Gastroesophageal sphincter (tissue), 4 donors: ENCODE measurements at regions not wholly inside any gene's neighbourhood (a gene's known extent, or its start where the extent isn't known, plus 50 kb on each side); places are given as distances from the start of the nearest gene placed in this dataset.
"Not testable (repeated sequence)": the region's sequence is repeated elsewhere in the genome, so short reads cannot be mapped to it uniquely, and the experiment has no call there.

Experiments used
- ATAC-seq: fragments of 150-250 bp; one replicate; pipeline ENCODE4 v1.9.1; 2016; ENCODE audit warnings: mild to moderate bottlenecking, moderate library complexity
- H3K27ac ChIP-seq, 4 donors: fragments of 200-600 bp; sonication (generic) in 3 of 4; 1 replicate in 3 of 4; 2 replicates in 1 of 4; pipeline ENCODE4 v1.5.1; 2016 to 2019
- H3K27me3 ChIP-seq: fragments of 200-600 bp; sonication (generic); one replicate; pipeline ENCODE4 v1.5.1; 2019
- H3K36me3 ChIP-seq, 2 donors: fragments of 200-600 bp; sonication (generic); one replicate each; pipeline ENCODE4 v1.5.1; 2019; ENCODE audit warnings: control low read depth in 1 of 2
- H3K4me1 ChIP-seq, 3 donors: fragments of 200-600 bp; sonication (generic); 1 replicate in 2 of 3; 2 replicates in 1 of 3; pipeline ENCODE4 v1.5.1; 2016 to 2019; ENCODE audit warnings: control low read depth in 2 of 3
- H3K4me3 ChIP-seq, 2 donors: fragments of 200-600 bp; sonication (generic); one replicate each; pipeline ENCODE4 v1.5.1; 2019; ENCODE audit warnings: mild to moderate bottlenecking in 1 of 2, moderate library complexity in 1 of 2
- H3K9me3 ChIP-seq, 3 donors: fragments of 200-600 bp; sonication (generic); one replicate each; pipeline ENCODE4 v1.5.1; 2017 to 2019; ENCODE audit warnings: control low read depth in 2 of 3
- POLR2A ChIP-seq, 2 donors: fragments of 450-650 bp; IDR thresholded peaks; one replicate each; pipeline ENCODE4 v1.6.1; 2017; ENCODE audit warnings: antibody characterized with exemption in 2 of 2, mild to moderate bottlenecking in 2 of 2, moderate library complexity in 1 of 2
- POLR2AphosphoS5 ChIP-seq: sonication (generic); formaldehyde crosslinking; IDR thresholded peaks from one replicate; pipeline ENCODE4 v1.6.1; 2017; ENCODE audit warnings: antibody characterized with exemption
- WGBS, 2 donors: methylation state at CpG; one replicate each; pipeline ENCODE4 v1.1.5; 2018; ENCODE audit warnings: low coverage in 1 of 2; 5-methylcytosine and 5-hydroxymethylcytosine counted together
- TF ChIP-seq, protein P1 (sequence below), 4 experiments: fragments of 200-600 bp in 2 of 4; fragments of 450-650 bp in 2 of 4; sonication (generic) in 1 of 4; IDR thresholded peaks; one replicate each; pipeline ENCODE4 v1.5.1; 2017 to 2019; ENCODE audit warnings: antibody characterized with exemption in 4 of 4, mild to moderate bottlenecking in 2 of 4, moderate library complexity in 2 of 4

DNA sequence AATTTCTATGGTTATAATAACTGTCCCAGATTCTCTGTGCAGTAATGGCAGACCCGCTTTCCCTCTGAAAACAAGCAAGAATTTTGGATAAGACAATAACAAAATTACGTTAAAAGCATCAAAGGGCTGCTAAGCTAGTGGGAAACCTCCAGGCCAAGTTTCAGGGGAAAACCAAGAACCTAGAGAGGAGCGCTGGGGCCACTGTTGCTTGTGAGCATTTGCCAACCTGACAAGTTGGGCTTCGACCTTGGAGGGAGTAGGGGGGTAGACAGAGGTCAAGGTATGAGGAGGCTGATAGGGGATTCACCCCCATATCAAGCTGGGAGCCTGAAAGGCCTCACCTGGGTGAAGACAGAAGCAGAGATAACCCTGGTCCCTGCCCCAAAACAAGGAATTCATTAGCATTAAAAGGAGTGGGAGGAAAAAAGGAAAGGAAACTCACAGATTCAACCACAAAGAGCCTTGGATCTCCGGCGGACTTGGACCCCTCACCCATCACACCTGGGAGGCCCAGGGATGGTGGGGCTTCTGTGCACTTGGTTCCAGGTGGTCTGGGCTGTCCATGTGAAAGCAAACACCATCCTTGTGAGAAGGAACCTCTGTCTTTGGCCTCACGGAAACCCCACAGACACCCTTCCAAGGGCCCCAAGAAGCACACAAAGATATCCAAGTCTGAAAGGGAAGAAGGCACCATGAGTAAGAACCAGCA lies 259.9 kb downstream of the GOLGA6L6 start:
- H3K36me3 ChIP-seq, H3K27ac ChIP-seq, H3K4me3 ChIP-seq, H3K4me1 ChIP-seq, H3K27me3 ChIP-seq, ATAC-seq: not testable (repeated sequence)
- 61 to 71% methylated on average over 5 to 6 of the region's 7 CpGs for WGBS, 2 donors
- H3K9me3 ChIP-seq, result peaks cover 0 to 46% (median 0%) of the 10 kb centered on the region in 3 donors

DNA sequence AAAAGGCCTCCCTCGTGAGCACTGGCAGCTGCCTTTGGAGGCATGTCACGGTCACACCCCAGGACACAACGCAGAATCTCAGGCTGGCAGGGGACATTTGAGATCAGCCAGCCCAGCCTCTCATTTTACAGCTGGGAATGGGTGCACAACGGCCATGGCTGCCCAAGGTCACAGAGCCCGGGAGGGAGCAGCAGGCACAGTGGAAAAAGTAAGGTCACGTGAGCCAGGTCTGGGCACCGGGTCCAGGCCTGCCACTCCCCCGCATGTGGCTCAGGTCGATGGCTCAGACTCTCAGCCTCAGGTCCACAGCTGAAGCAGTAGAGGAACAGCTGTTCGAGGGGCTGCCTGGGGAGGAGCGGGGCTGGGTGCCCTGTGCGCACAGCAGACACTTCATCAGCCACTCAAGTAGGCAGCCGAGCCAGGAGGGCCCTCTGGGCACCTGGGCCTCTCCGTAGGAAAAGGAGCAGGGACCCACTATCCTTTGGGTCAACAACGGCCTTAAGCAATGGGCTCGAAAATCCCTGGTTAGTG lies 260.6 kb downstream of the GOLGA6L6 start:
- Histone ChIP-seq H3K9me3 (peaks cover 0 to 51% (median 0%) of the 10 kb centered on the region in 3 donors), H3K4me1 (no peaks in the 10 kb centered on the region), H3K36me3 (no peaks in the 10 kb centered on the region), H3K27me3 (peaks cover 5% of the 10 kb centered on the region), H3K4me3 (no peak overlapping the region), H3K27ac (no peak overlapping the region)
- 75 to 82% methylated on average over 5 to 6 of the region's 16 CpGs for WGBS, 2 donors
- TF ChIP-seq, protein P1, sequence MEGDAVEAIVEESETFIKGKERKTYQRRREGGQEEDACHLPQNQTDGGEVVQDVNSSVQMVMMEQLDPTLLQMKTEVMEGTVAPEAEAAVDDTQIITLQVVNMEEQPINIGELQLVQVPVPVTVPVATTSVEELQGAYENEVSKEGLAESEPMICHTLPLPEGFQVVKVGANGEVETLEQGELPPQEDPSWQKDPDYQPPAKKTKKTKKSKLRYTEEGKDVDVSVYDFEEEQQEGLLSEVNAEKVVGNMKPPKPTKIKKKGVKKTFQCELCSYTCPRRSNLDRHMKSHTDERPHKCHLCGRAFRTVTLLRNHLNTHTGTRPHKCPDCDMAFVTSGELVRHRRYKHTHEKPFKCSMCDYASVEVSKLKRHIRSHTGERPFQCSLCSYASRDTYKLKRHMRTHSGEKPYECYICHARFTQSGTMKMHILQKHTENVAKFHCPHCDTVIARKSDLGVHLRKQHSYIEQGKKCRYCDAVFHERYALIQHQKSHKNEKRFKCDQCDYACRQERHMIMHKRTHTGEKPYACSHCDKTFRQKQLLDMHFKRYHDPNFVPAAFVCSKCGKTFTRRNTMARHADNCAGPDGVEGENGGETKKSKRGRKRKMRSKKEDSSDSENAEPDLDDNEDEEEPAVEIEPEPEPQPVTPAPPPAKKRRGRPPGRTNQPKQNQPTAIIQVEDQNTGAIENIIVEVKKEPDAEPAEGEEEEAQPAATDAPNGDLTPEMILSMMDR (IDR thresholded peaks at IDR 0.05), result no peak
- TF ChIP-seq POLR2A (IDR thresholded peaks at IDR 0.05), result no peak
- no peak for TF ChIP-seq POLR2AphosphoS5
- ATAC-seq, result no peak

DNA sequence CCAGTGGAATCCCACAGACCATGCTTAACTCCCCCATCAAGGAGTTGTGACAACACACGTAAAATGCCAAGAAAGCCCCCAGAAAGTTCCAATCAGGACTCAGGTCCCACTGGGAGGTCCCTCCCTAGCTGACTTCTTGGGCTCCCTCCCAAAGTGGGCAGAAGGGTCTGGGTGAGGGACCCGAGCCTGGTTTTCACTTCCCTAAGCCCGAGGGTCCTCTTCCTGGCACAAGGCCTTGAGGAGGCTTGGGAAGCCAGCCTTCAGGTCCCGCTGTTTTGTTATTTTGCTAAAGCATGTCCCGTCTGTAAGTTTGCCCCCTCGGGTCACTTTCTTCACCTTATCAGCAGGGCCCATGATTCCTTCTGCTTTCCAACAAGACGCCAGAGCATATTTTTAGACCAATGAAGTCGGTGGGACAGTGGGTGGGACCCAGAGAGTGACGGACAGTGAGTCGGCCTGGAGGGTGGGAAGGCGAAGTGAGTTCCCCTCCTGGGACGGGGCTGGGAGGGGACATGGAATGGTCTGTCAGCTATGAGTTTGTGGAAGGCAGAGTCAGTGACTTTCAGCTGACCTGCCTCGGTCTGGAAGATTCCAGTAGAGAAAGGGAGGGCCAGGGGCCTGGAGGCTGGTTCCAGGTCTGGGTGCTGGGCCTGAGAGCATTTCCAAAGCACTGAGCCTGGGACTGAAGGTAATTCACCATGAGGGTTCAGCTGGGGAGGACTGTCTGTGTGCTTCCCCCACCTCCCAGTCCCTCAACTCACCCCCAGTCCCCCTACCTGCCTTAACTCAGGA lies 261.3 kb downstream of the GOLGA6L6 start:
- not testable (repeated sequence) for H3K36me3 ChIP-seq, H3K4me3 ChIP-seq, H3K27ac ChIP-seq, H3K27me3 ChIP-seq, H3K4me1 ChIP-seq, ATAC-seq
- 77% methylated on average over 6 to 12 of the region's 13 CpGs for WGBS, 2 donors
- H3K9me3 ChIP-seq, result peaks cover 0 to 51% (median 0%) of the 10 kb centered on the region in 3 donors

DNA sequence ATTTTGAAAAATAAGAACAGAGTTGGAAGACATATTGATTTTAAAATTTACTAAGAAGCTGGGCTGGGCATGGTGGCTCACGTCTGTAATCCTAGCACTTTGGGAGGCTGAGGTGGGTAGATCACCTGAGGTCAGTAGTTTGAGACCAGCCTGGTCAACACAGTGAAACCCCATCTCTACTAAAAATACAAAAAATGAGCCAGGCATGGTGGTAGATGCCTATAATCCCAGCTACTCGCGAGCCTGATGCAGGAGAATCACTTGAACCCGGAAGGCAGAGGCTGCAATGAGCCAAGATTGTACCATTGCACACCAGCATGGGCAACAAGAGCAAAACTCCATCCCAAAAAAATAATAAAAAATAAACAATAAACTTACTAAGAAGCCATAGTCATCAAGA lies 262.5 kb downstream of the GOLGA6L6 start:
- H3K27me3 ChIP-seq, H3K4me1 ChIP-seq, H3K36me3 ChIP-seq, H3K27ac ChIP-seq, ATAC-seq, H3K4me3 ChIP-seq: not testable (repeated sequence)
- 47 to 69% methylated on average over 4 of the region's 4 CpGs for WGBS, 2 donors
- H3K9me3 ChIP-seq, result peaks cover 0 to 53% (median 0%) of the 10 kb centered on the region in 3 donors

- H3K27me3 ChIP-seq, ATAC-seq: not testable (repeated sequence)
- peaks cover 0 to 60% (median 0%) of the 10 kb centered on the region in 3 donors for H3K9me3 ChIP-seq
Measured at GRCh38 chr15:20278376-20278775, 263.2 kb downstream of the GOLGA6L6 start.

DNA sequence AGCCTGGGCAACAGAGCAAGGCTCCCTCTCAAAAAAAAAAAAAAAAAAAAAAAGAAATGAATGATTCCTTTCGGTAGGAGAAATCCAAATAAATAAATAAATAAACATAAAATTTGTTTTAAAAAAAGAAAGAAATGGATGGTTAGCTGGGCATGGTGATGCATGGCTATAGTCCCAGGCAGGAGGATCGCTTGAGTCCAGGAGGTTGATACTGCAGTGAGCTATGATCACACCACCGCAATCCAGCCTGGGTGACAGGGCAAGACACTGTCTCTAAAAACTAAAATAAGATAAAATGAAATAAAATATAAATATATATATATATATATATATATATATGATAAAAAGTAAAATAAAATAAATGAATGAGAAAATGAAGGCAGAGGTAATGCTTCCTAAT lies 264.1 kb downstream of the GOLGA6L6 start:
- WGBS, 2 donors, result 79 to 85% methylated on average over 3 of the region's 3 CpGs
- peaks cover 0 to 66% (median 0%) of the 10 kb centered on the region in 3 donors for H3K9me3 ChIP-seq
- not testable (repeated sequence) for H3K4me1 ChIP-seq

More at GRCh38 chr15:20278376-20278775, 263.2 kb downstream of the GOLGA6L6 start:
- H3K27ac ChIP-seq, H3K36me3 ChIP-seq, H3K4me1 ChIP-seq, H3K4me3 ChIP-seq: not testable (repeated sequence)
- 18 to 22% methylated on average over 1 of the region's 1 CpG for WGBS, 2 donors

DNA sequence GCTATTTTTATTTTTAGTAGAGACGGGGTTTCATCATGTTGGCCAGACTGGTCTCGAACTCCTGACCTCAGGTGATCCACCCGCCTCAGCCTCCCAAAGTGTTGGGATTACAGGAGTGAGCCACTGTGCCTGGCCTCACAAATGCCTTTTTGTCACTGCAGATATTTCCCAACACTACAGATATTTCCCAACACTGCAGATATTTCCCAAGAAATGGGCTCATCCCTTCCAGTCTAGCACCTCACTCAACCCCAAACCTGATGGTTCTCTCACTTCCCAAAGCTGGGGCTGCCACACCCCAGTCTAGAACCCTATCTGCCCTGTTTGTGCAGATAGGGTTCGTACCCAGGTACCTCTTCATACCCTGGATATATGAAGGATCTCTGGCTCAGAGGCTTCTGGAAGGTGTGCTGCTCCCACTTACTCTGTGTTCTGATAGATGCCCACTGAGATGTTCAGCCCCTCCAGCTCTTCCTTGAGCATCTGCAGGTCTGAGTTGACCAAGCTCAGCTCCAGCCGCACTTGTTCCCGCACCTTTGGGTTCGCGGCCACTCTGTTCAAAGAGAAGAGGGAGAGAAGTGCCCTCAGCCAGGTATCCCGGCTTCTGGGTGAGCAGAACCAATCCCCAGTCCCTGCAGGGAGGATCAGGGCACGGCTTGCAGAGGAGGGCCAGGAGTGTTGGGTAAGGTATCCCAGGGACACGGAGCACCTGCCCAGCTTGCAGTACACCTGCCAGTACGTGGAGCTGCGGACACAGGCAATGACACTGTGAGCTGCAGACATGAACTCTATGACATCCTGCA lies 265.1 kb downstream of the GOLGA6L6 start:
- Histone ChIP-seq H3K9me3 (peaks cover 0 to 57% (median 0%) of the 10 kb centered on the region in 3 donors), H3K27me3 (peaks cover 19% of the 10 kb centered on the region)
- not testable (repeated sequence) for H3K36me3 ChIP-seq, H3K4me1 ChIP-seq, ATAC-seq, H3K4me3 ChIP-seq, H3K27ac ChIP-seq
- 79 to 84% methylated on average over 7 to 8 of the region's 13 CpGs for WGBS, 2 donors

More for the DNA sequence above, 264.1 kb downstream of the GOLGA6L6 start:
- H3K4me3 ChIP-seq, H3K27ac ChIP-seq, ATAC-seq, H3K36me3 ChIP-seq: not testable (repeated sequence)
- peaks cover 14% of the 10 kb centered on the region for H3K27me3 ChIP-seq

- ATAC-seq, H3K27ac ChIP-seq, H3K4me3 ChIP-seq, H3K4me1 ChIP-seq, H3K36me3 ChIP-seq: not testable (repeated sequence)
- Histone ChIP-seq H3K9me3 (peaks cover 0 to 50% (median 0%) of the 10 kb centered on the region in 3 donors), H3K27me3 (peaks cover 14% of the 10 kb centered on the region)
- 53 to 60% methylated on average over 5 of the region's 5 CpGs for WGBS, 2 donors
Measured at GRCh38 chr15:20275373-20275967, 266.1 kb downstream of the GOLGA6L6 start.
